Parathyroid adenoma (tissue), 2 donors: ENCODE measurements at regions not wholly inside any gene's neighbourhood (a gene's known extent, or its start where the extent isn't known, plus 50 kb on each side); places are given as distances from the start of the nearest gene placed in this dataset.
A peak's percentile ranks its signal among the peaks of the same experiment; 100 is the strongest.
"Not testable (repeated sequence)": the region's sequence is repeated elsewhere in the genome, so short reads cannot be mapped to it uniquely, and the experiment has no call there.

Experiments used
- H2AFZ ChIP-seq: fragments of 300-600 bp; sonication (generic); one replicate; pipeline ENCODE4 v1.7.0; 2017; ENCODE audit warnings: antibody characterized with exemption, mild to moderate bottlenecking
- H3K27ac ChIP-seq: fragments of 300-600 bp; sonication (generic); one replicate; pipeline ENCODE4 v1.7.0; 2017
- H3K27me3 ChIP-seq: fragments of 300-600 bp; sonication (generic); one replicate; pipeline ENCODE4 v1.7.0; 2017; ENCODE audit warnings: low read length; ENCODE audit not compliant: control insufficient read depth, insufficient read depth
- H3K36me3 ChIP-seq: fragments of 300-600 bp; sonication (generic); one replicate; pipeline ENCODE4 v1.7.0; 2017; ENCODE audit warnings: low read length; ENCODE audit not compliant: control insufficient read depth, insufficient read depth
- H3K4me1 ChIP-seq: fragments of 300-600 bp; sonication (generic); one replicate; pipeline ENCODE4 v1.7.0; 2017; ENCODE audit warnings: control low read depth
- H3K4me2 ChIP-seq: fragments of 300-600 bp; sonication (generic); one replicate; pipeline ENCODE4 v1.7.0; 2017; ENCODE audit warnings: low read length
- H3K4me3 ChIP-seq: fragments of 300-600 bp; sonication (generic); one replicate; pipeline ENCODE4 v1.7.0; 2017; ENCODE audit warnings: low read depth, low read length
- H3K79me2 ChIP-seq: fragments of 300-600 bp; sonication (generic); one replicate; pipeline ENCODE4 v1.7.0; 2017; ENCODE audit warnings: control low read depth
- H3K9ac ChIP-seq: fragments of 300-600 bp; sonication (generic); one replicate; pipeline ENCODE4 v1.7.0; 2017; ENCODE audit warnings: mild to moderate bottlenecking
- H3K9me3 ChIP-seq: fragments of 300-600 bp; sonication (generic); one replicate; pipeline ENCODE4 v1.7.0; 2017; ENCODE audit warnings: low read length; ENCODE audit not compliant: control insufficient read depth
- donor health status: primary hyperparathyroidism.

GRCh38 chr16:29578898-29579297 is 72.7 kb upstream of the NPIPB12 start:
- H3K4me2 ChIP-seq, H2AFZ ChIP-seq, H3K27ac ChIP-seq, H3K4me1 ChIP-seq, H3K9ac ChIP-seq, H3K9me3 ChIP-seq, H3K4me3 ChIP-seq, H3K36me3 ChIP-seq, H3K27me3 ChIP-seq: not testable (repeated sequence)
- peaks cover 23% of the 10 kb centered on the region for H3K79me2 ChIP-seq

- not testable (repeated sequence) for H3K36me3 ChIP-seq, H3K4me2 ChIP-seq, H3K27me3 ChIP-seq, H3K9ac ChIP-seq, H2AFZ ChIP-seq, H3K27ac ChIP-seq, H3K4me1 ChIP-seq, H3K4me3 ChIP-seq, H3K9me3 ChIP-seq
- H3K79me2 ChIP-seq, result peaks cover 12% of the 10 kb centered on the region
Measured at GRCh38 chr16:29581764-29582163, 75.6 kb upstream of the NPIPB12 start.

GRCh38 chr16:29591919-29592318 is 71.1 kb upstream of the SPN start:
- H2AFZ ChIP-seq, H3K27me3 ChIP-seq, H3K27ac ChIP-seq, H3K36me3 ChIP-seq, H3K9ac ChIP-seq, H3K9me3 ChIP-seq, H3K4me2 ChIP-seq, H3K4me3 ChIP-seq, H3K4me1 ChIP-seq: not testable (repeated sequence)
- peaks cover 23% of the 10 kb centered on the region for H3K79me2 ChIP-seq

- H3K27me3 ChIP-seq, H3K36me3 ChIP-seq, H3K79me2 ChIP-seq, H3K4me2 ChIP-seq, H3K4me1 ChIP-seq, H3K9me3 ChIP-seq, H3K9ac ChIP-seq: not testable (repeated sequence)
- H3K4me3 ChIP-seq, result peak overlapping the region; percentile 63
- peak overlapping the region; percentile 91 for H2AFZ ChIP-seq
- peak overlapping the region; percentile 88 for H3K27ac ChIP-seq
Measured at GRCh38 chr16:29594269-29594925, 68.7 kb upstream of the SPN start.

- not testable (repeated sequence) for H3K4me1 ChIP-seq, H3K9me3 ChIP-seq, H3K27me3 ChIP-seq, H3K79me2 ChIP-seq, H3K36me3 ChIP-seq
- H2AFZ ChIP-seq, result peak overlapping the region; percentile 91
- peak overlapping the region; percentile 88 for H3K27ac ChIP-seq
- H3K9ac ChIP-seq, result peak overlapping the region; percentile 43
- H3K4me2 ChIP-seq, result peak overlapping the region; percentile 49
- peak overlapping the region; percentile 63 for H3K4me3 ChIP-seq
Measured at GRCh38 chr16:29594926-29595838, 67.9 kb upstream of the SPN start.

- not testable (repeated sequence) for H3K4me2 ChIP-seq
Measured at GRCh38 chr16:29597030-29597429, 66.0 kb upstream of the SPN start.

GRCh38 chr16:29600111-29601000 is 62.7 kb upstream of the SPN start:
- H3K9ac ChIP-seq, H3K27me3 ChIP-seq, H3K79me2 ChIP-seq, H3K4me3 ChIP-seq, H3K4me1 ChIP-seq, H3K4me2 ChIP-seq, H3K9me3 ChIP-seq, H3K36me3 ChIP-seq, H2AFZ ChIP-seq, H3K27ac ChIP-seq: not testable (repeated sequence)

More at GRCh38 chr16:29597030-29597429, 66.0 kb upstream of the SPN start:
- H3K4me1 ChIP-seq, H3K79me2 ChIP-seq, H3K27ac ChIP-seq, H3K9ac ChIP-seq, H3K36me3 ChIP-seq, H3K4me3 ChIP-seq, H3K9me3 ChIP-seq, H2AFZ ChIP-seq, H3K27me3 ChIP-seq: not testable (repeated sequence)

- H3K9ac ChIP-seq, H3K27ac ChIP-seq, H2AFZ ChIP-seq, H3K4me1 ChIP-seq, H3K4me3 ChIP-seq, H3K79me2 ChIP-seq, H3K9me3 ChIP-seq, H3K36me3 ChIP-seq, H3K4me2 ChIP-seq, H3K27me3 ChIP-seq: not testable (repeated sequence)
Measured at GRCh38 chr16:29602247-29602625, 60.8 kb upstream of the SPN start.

- not testable (repeated sequence) for H3K9ac ChIP-seq, H3K9me3 ChIP-seq, H3K79me2 ChIP-seq, H3K27me3 ChIP-seq, H3K27ac ChIP-seq, H3K36me3 ChIP-seq, H3K4me1 ChIP-seq, H2AFZ ChIP-seq, H3K4me2 ChIP-seq, H3K4me3 ChIP-seq
Measured at GRCh38 chr16:29602683-29603088, 60.4 kb upstream of the SPN start.

- not testable (repeated sequence) for H3K4me2 ChIP-seq, H2AFZ ChIP-seq, H3K27ac ChIP-seq, H3K9me3 ChIP-seq, H3K79me2 ChIP-seq, H3K27me3 ChIP-seq, H3K4me1 ChIP-seq, H3K36me3 ChIP-seq, H3K9ac ChIP-seq, H3K4me3 ChIP-seq
Measured at GRCh38 chr16:29604631-29605549, 58.2 kb upstream of the SPN start.
